C4-2B (cell line): ENCODE measurements at regions not wholly inside any gene's neighbourhood (a gene's known extent, or its start where the extent isn't known, plus 50 kb on each side); places are given as distances from the start of the nearest gene placed in this dataset.

Experiments
- H3K27ac ChIP-seq: fragments of 450-650 bp; 2 replicates; pipeline ENCODE4 v1.5.1; 2017
- CTCF ChIP-seq: fragments of 450-650 bp; conservative IDR thresholded peaks from 2 replicates; pipeline ENCODE4 v1.5.1; 2017; ENCODE audit warnings: mild to moderate bottlenecking
- ZFX ChIP-seq: fragments of 450-650 bp; IDR thresholded peaks from 2 replicates; pipeline ENCODE4 v1.6.1; 2017

- TF ChIP-seq CTCF (no peak), ZFX (no peak)
- H3K27ac ChIP-seq = no peak overlapping the region
Measured at GRCh38 chr2:128543036-128543435, 224.4 kb upstream of the HS6ST1 start.

- H3K27ac ChIP-seq = no peak overlapping the region
- TF ChIP-seq CTCF = no peak
- no peak for TF ChIP-seq ZFX
Measured at GRCh38 chr2:128543646-128544045, 225.0 kb upstream of the HS6ST1 start.

GRCh38 chr2:128544321-128545037 lies 225.8 kb upstream of the HS6ST1 start:
- H3K27ac ChIP-seq = no peak overlapping the region
- TF ChIP-seq CTCF (no peak), ZFX (no peak)

- H3K27ac ChIP-seq = no peak overlapping the region
- TF ChIP-seq CTCF (no peak), ZFX (no peak)
Measured at GRCh38 chr2:128545085-128545484, 226.4 kb upstream of the HS6ST1 start.

GRCh38 chr2:128545829-128546228 lies 227.2 kb upstream of the HS6ST1 start:
- TF ChIP-seq ZFX (no peak), CTCF (no peak)
- H3K27ac ChIP-seq = no peak overlapping the region

GRCh38 chr2:128547667-128548066 lies 229.0 kb upstream of the HS6ST1 start:
- TF ChIP-seq CTCF (no peak), ZFX (no peak)

GRCh38 chr2:128548461-128548891 lies 229.8 kb upstream of the HS6ST1 start:
- no peak for TF ChIP-seq CTCF
- no peak for TF ChIP-seq ZFX
- H3K27ac ChIP-seq = no peak overlapping the region

More at GRCh38 chr2:128547667-128548066, 229.0 kb upstream of the HS6ST1 start:
- H3K27ac ChIP-seq = no peak overlapping the region
